K562 (cell line): ENCODE measurements at regions not wholly inside any gene's neighbourhood (a gene's known extent, or its start where the extent isn't known, plus 50 kb on each side); places are given as distances from the start of the nearest gene placed in this dataset.
A peak's percentile ranks its signal among the peaks of the same experiment; 100 is the strongest.

Experiments used
- ATAC-seq: fragments of 200-7000 bp; cut with Tn5 transposase; 3 replicates; pipeline ENCODE4 v1.9.1; 2020; ENCODE audit warnings: moderate library complexity
- BruUV-seq: library from RNA; stranded (reverse); fragments of 400-500 nt; replicated peaks from 2 replicates; lab custom pipeline; 2021; lab: Mats Ljungman, UMichigan
- CTCF ChIA-PET: fragments of 300-600 bp; formaldehyde crosslinking; extraction: SDS; loops from one replicate; lab custom pipeline; 2021; ENCODE audit warnings: low intra/inter-chr PET ratio; lab: Yijun Ruan, JAX
- POLR2A ChIA-PET: fragments of 300-600, 350-650 bp; sonication (Branson Sonifier 250); formaldehyde crosslinking; extraction: SDS; loops from one replicate; lab custom pipeline; 2021; ENCODE audit warnings: antibody characterized with exemption, inconsistent platforms; lab: Yijun Ruan, JAX
- DNase-seq, 4 experiments: peaks; one replicate each; pipeline versions ENCODE4 v3.0.0 to v3.0.0-alpha.2; 2011 to 2018; ENCODE audit warnings: low spot score in 3 of 4, mixed read lengths in 3 of 4; ENCODE audit errors: extremely low read depth in 1 of 4
- FAIRE-seq: peaks from 2 replicates; lab custom pipeline; 2011; peaks lifted over from hg19 to GRCh38; lab: Jason Lieb, UNC
- H2AFZ ChIP-seq: 2 replicates; pipeline ENCODE4 v1.6.0; 2011; ENCODE audit warnings: low read depth, low read length, control low read depth, inconsistent platforms
- H3K27ac ChIP-seq: fragments of 200-600 bp; 3 replicates; pipeline ENCODE4 v1.8.0; 2011; ENCODE audit warnings: low read depth, mild to moderate bottlenecking, control low read depth, inconsistent platforms, low read length, moderate library complexity, mixed read lengths; ENCODE audit errors: extremely low read depth
- H3K27me3 ChIP-seq, 2 experiments: fragments of 300-600 bp in 1 of 2; 2 replicates in 1 of 2; 3 replicates in 1 of 2; pipeline versions ENCODE4 v1.6.0 to v1.8.0; 2011; ENCODE audit warnings: inconsistent platforms in 2 of 2, low read length in 2 of 2, mild to moderate bottlenecking in 1 of 2, mixed read lengths in 1 of 2, moderate library complexity in 1 of 2; ENCODE audit not compliant: control insufficient read depth in 2 of 2, insufficient read depth in 2 of 2
- H3K36me3 ChIP-seq: fragments of 300-600 bp; 3 replicates; pipeline ENCODE4 v1.8.0; 2011; ENCODE audit warnings: mild to moderate bottlenecking, low read length, inconsistent platforms; ENCODE audit not compliant: control insufficient read depth, insufficient read depth
- H3K4me1 ChIP-seq, 2 experiments: fragments of 200-600 bp in 1 of 2; replicated peaks in 1 of 2; 2 replicates in 1 of 2; 3 replicates in 1 of 2; pipeline versions ENCODE4 v1.5.1 to v1.8.0; 2011; ENCODE audit warnings: inconsistent platforms in 2 of 2, low read length in 2 of 2, mild to moderate bottlenecking in 1 of 2, mixed read lengths in 1 of 2, moderate library complexity in 1 of 2; ENCODE audit not compliant: control insufficient read depth in 2 of 2, insufficient read depth in 2 of 2
- H3K4me2 ChIP-seq: 2 replicates; pipeline ENCODE4 v1.6.1; 2011; ENCODE audit warnings: low read length, control low read depth, inconsistent platforms, mixed read lengths; ENCODE audit not compliant: insufficient read depth
- H3K4me3 ChIP-seq: fragments of 200-600 bp; sonication (generic), shearing (Covaris generic); 2 replicates; pipeline ENCODE4 v1.5.1; 2016; ENCODE audit warnings: control low read depth, inconsistent platforms
- H3K79me2 ChIP-seq: fragments of 200-600 bp; 3 replicates; pipeline ENCODE4 v1.8.0; 2011; ENCODE audit warnings: low read length, inconsistent platforms; ENCODE audit not compliant: control insufficient read depth, insufficient read depth
- H3K9ac ChIP-seq, 2 experiments: 2 replicates each; pipeline versions ENCODE4 v1.6.0 to v1.6.1; 2011; ENCODE audit warnings: low read depth in 2 of 2, low read length in 2 of 2, control low read depth in 1 of 2, inconsistent platforms in 1 of 2, mild to moderate bottlenecking in 1 of 2, mixed read lengths in 1 of 2; ENCODE audit not compliant: insufficient read depth in 1 of 2
- H3K9me1 ChIP-seq: one replicate; pipeline ENCODE4 v1.6.0; 2011; ENCODE audit warnings: inconsistent platforms, mild to moderate bottlenecking, low read length, moderate library complexity; ENCODE audit not compliant: control insufficient read depth, insufficient read depth
- H3K9me3 ChIP-seq: replicated peaks from 2 replicates; pipeline ENCODE4 v1.5.1; 2011; ENCODE audit warnings: low read depth, low read length, inconsistent platforms; ENCODE audit not compliant: control insufficient read depth, insufficient read depth
- H4K20me1 ChIP-seq: replicated peaks from 2 replicates; pipeline ENCODE4 v1.6.1; 2011; ENCODE audit warnings: low read length, inconsistent platforms, mixed read lengths; ENCODE audit not compliant: control insufficient read depth, insufficient read depth
- BRD4 ChIP-seq: fragments of 200-600 bp; sonication (generic); IDR thresholded peaks from 2 replicates; pipeline ENCODE4 v1.6.1; 2017; ENCODE audit warnings: inconsistent platforms
- CBFB ChIP-seq: sonication (generic); formaldehyde crosslinking; IDR thresholded peaks from 2 replicates; pipeline ENCODE4 v1.4.0; 2020; ENCODE audit warnings: mild to moderate bottlenecking, missing genetic modification reagents
- CXXC5 ChIP-seq: fragments of 250-450 bp; sonication (Bioruptor Pico); IDR thresholded peaks from 2 replicates; pipeline ENCODE4 v1.8.0; 2022; ENCODE audit warnings: inconsistent platforms, mild to moderate bottlenecking, moderate library complexity
- EP400 ChIP-seq: fragments of 450-650 bp; IDR thresholded peaks from 2 replicates; pipeline ENCODE4 v1.6.1; 2017; ENCODE audit warnings: antibody characterized with exemption, mild to moderate bottlenecking, moderate library complexity
- MTA3 ChIP-seq: fragments of 450-650 bp; formaldehyde crosslinking; IDR thresholded peaks from 2 replicates; pipeline ENCODE4 v1.6.1; 2017; ENCODE audit warnings: mild to moderate bottlenecking, borderline replicate concordance
- PTBP1 ChIP-seq: fragments of 200-400 bp; formaldehyde crosslinking; IDR thresholded peaks from 2 replicates; pipeline ENCODE4 v1.6.1; 2017; ENCODE audit warnings: low read depth, low read length
- RAD21 ChIP-seq, 2 experiments: fragments of 250-450 bp in 1 of 2; fragments of 450-650 bp in 1 of 2; sonication (Bioruptor Pico) in 1 of 2; formaldehyde crosslinking in 1 of 2; IDR thresholded peaks in 1 of 2; conservative IDR thresholded peaks in 1 of 2; 2 replicates each; pipeline versions ENCODE4 v1.4.0 to v1.8.0; 2020 to 2022; ENCODE audit warnings: mild to moderate bottlenecking in 2 of 2, moderate library complexity in 1 of 2
- SRSF7 ChIP-seq: fragments of 200-400 bp; formaldehyde crosslinking; optimal IDR thresholded peaks from 2 replicates; pipeline ENCODE3; 2017; ENCODE audit warnings: mild to moderate bottlenecking, low read depth, low read length
- TCF7L2 ChIP-seq: fragments of 150-350 bp; IDR thresholded peaks from 2 replicates; pipeline ENCODE4 v1.6.1; 2016; ENCODE audit warnings: low read depth, mild to moderate bottlenecking, low read length, moderate library complexity
- ZNF589 ChIP-seq: fragments of 200-800 bp; sonication (Bioruptor generic); IDR thresholded peaks from 2 replicates; pipeline ENCODE4 v1.6.1; 2016; ENCODE audit warnings: low read depth, missing genetic modification characterization, missing compliant biosample characterization
- ZNF766 ChIP-seq: fragments of 200-800 bp; sonication (Bioruptor generic); conservative IDR thresholded peaks from 2 replicates; pipeline ENCODE4 v1.6.1; 2016; ENCODE audit warnings: missing genetic modification characterization, missing compliant biosample characterization
- ZNF79 ChIP-seq: fragments of 250-450 bp; sonication (Bioruptor Pico); IDR thresholded peaks from 2 replicates; pipeline ENCODE4 v1.4.0; 2020; ENCODE audit warnings: low read depth, mild to moderate bottlenecking, moderate library complexity
- WGBS: fragments of 100-300 bp; shearing (Covaris generic); methylation state at CpG from one replicate; pipeline ENCODE4 v1.1.6; 2016; ENCODE audit warnings: low coverage, mixed read lengths; ENCODE audit not compliant: insufficient coverage; ENCODE audit errors: missing lambda C conversion rate; 5-methylcytosine and 5-hydroxymethylcytosine counted together
- in situ Hi-C: fragments of 300-500 bp; cut with MboI; formaldehyde crosslinking; loops from 4 replicates; pipeline ENCODE4 v1.15.0; 2018; ENCODE audit warnings: inconsistent platforms, mixed read lengths
- intact Hi-C: fragments of 100-400 bp; cut with micrococcal nuclease; formaldehyde crosslinking; loops from 2 replicates; pipeline ENCODE4 v1.14.2; 2022
- TF ChIP-seq, protein P1 (sequence below): fragments of 250-450 bp; sonication (Bioruptor Pico); IDR thresholded peaks from 2 replicates; pipeline ENCODE4 v1.4.0; 2020; ENCODE audit warnings: mild to moderate bottlenecking
- TF ChIP-seq, protein P2 (sequence below): fragments of 450-650 bp; formaldehyde crosslinking; IDR thresholded peaks from 2 replicates; pipeline ENCODE4 v1.4.0; 2022; ENCODE audit warnings: mild to moderate bottlenecking, moderate library complexity
- TF ChIP-seq, protein P3 (sequence below), 3 experiments: IDR thresholded peaks in 2 of 3; conservative IDR thresholded peaks in 1 of 3; 2 replicates each; pipeline ENCODE4 v1.5.1; 2011 to 2012; ENCODE audit warnings: low read length in 3 of 3, mild to moderate bottlenecking in 3 of 3, control low read depth in 2 of 3, improper control_type of control experiment in 1 of 3, inconsistent platforms in 1 of 3, low read depth in 1 of 3, mixed read lengths in 1 of 3, moderate library complexity in 1 of 3; ENCODE audit not compliant: insufficient read depth in 2 of 3

DNA sequence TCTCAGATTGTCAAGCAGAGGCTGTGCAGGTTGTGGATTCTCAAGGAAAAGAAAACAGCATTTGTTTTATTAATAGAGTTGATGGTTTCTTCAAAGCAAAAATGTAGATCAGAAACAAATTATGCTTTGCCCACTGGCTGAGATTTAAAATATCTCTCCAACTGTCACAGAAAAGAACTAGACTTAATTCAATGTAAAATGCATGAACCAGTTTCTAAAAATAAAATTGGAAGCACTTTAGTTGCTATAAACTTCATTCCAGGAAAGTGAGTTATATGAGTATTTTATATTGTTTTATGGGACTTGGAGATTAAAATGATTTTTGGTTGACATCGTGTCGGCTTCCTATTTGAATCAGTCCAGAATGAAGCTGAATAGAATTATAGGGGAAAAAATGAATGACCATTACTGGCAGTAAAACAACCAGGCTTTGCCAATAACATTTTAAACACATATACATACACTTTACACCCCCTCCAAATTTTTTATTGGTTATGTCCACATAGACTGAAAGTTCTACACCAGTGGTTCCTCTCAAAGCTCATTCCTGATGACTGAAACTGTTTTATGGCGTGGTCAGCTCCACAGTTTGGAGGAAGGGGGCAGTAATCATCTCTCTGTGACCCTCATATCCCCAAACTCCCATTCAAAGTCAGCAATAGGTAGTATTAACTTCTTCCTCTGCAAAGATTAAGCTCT, 55.5 kb upstream of the DAAM1 start:
- CTCF ChIA-PET: interaction anchor here (0.7 kb wide), 1 partner anchor 281 kb away, joined by 3 read pairs; no protein-coding TSS in a partner anchor
- no peaks in the 10 kb centered on the region for H3K9me3 ChIP-seq
- no peaks in the 10 kb centered on the region for H3K9me1 ChIP-seq
- no peak overlapping the region for H3K4me2 ChIP-seq
- no peaks in the 10 kb centered on the region for H3K4me1 ChIP-seq
- no peaks in the 10 kb centered on the region for H3K79me2 ChIP-seq
- DNase-seq: peak in 2 of 4 experiments; percentile 5 to 11
- 0% methylated on average over 3 of the region's 3 CpGs for WGBS
- POLR2A ChIA-PET: no interaction called here
- FAIRE-seq: no peak
- no peaks in the 10 kb centered on the region for H4K20me1 ChIP-seq
- peaks cover 0 to 16% of the 10 kb centered on the region in 2 experiments; a peak in 4 of 5 replicates for H3K27me3 ChIP-seq
- TF ChIP-seq SRSF7 (no peak), PTBP1 (no peak), RAD21 (CRISPR knock-in tag; conservative IDR thresholded peaks at IDR 0.05 in 1 of 2, IDR thresholded peaks at IDR 0.05 in 1 of 2) (peak in 1 of 2 experiments; percentile 67; a peak in 2 of 4 replicates), EP400 (no peak), ZNF589 (CRISPR knock-in tag) (no peak), TCF7L2 (no peak), CXXC5 (CRISPR knock-in tag) (no peak), CBFB (CRISPR knock-in tag) (no peak), ZNF766 (CRISPR knock-in tag) (no peak), ZNF79 (CRISPR knock-in tag) (no peak), BRD4 (no peak), MTA3 (no peak)
- TF ChIP-seq, protein P1, sequence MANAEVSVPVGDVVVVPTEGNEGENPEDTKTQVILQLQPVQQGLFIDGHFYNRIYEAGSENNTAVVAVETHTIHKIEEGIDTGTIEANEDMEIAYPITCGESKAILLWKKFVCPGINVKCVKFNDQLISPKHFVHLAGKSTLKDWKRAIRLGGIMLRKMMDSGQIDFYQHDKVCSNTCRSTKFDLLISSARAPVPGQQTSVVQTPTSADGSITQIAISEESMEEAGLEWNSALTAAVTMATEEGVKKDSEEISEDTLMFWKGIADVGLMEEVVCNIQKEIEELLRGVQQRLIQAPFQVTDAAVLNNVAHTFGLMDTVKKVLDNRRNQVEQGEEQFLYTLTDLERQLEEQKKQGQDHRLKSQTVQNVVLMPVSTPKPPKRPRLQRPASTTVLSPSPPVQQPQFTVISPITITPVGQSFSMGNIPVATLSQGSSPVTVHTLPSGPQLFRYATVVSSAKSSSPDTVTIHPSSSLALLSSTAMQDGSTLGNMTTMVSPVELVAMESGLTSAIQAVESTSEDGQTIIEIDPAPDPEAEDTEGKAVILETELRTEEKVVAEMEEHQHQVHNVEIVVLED: no peak
- TF ChIP-seq, protein P2, sequence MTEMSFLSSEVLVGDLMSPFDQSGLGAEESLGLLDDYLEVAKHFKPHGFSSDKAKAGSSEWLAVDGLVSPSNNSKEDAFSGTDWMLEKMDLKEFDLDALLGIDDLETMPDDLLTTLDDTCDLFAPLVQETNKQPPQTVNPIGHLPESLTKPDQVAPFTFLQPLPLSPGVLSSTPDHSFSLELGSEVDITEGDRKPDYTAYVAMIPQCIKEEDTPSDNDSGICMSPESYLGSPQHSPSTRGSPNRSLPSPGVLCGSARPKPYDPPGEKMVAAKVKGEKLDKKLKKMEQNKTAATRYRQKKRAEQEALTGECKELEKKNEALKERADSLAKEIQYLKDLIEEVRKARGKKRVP (CRISPR knock-in tag): no peak
- TF ChIP-seq, protein P3, sequence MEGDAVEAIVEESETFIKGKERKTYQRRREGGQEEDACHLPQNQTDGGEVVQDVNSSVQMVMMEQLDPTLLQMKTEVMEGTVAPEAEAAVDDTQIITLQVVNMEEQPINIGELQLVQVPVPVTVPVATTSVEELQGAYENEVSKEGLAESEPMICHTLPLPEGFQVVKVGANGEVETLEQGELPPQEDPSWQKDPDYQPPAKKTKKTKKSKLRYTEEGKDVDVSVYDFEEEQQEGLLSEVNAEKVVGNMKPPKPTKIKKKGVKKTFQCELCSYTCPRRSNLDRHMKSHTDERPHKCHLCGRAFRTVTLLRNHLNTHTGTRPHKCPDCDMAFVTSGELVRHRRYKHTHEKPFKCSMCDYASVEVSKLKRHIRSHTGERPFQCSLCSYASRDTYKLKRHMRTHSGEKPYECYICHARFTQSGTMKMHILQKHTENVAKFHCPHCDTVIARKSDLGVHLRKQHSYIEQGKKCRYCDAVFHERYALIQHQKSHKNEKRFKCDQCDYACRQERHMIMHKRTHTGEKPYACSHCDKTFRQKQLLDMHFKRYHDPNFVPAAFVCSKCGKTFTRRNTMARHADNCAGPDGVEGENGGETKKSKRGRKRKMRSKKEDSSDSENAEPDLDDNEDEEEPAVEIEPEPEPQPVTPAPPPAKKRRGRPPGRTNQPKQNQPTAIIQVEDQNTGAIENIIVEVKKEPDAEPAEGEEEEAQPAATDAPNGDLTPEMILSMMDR (IDR thresholded peaks at IDR 0.05 in 2 of 3, conservative IDR thresholded peaks at IDR 0.05 in 1 of 3; ENCODE audit: insufficient read depth in 2 of 3, low read depth in 1 of 3, low read length in 3 of 3): peak in 2 of 3 experiments; percentile 30 to 37; a peak in 2 of 6 replicates
- no peaks in the 10 kb centered on the region for H3K36me3 ChIP-seq
- intact Hi-C loops (no loop called here), in situ Hi-C loops (no loop called here)
- H2AFZ ChIP-seq: no peak overlapping the region
- no peak overlapping the region for H3K9ac ChIP-seq
- no peak; the same call in 2 of the 3 replicates for ATAC-seq
- BruUV-seq: no TSS peak
- H3K4me3 ChIP-seq: no peak overlapping the region
- no peak overlapping the region for H3K27ac ChIP-seq
